ENCODE measurements at regions not wholly inside any gene's neighbourhood (a gene's known extent, or its start where the extent isn't known, plus 50 kb on each side); places are given as distances from the start of the nearest gene placed in this dataset.
A peak's percentile ranks its signal among the peaks of the same experiment; 100 is the strongest.
"Not testable (repeated sequence)": the region's sequence is repeated elsewhere in the genome, so short reads cannot be mapped to it uniquely, and the experiment has no call there.

DNA sequence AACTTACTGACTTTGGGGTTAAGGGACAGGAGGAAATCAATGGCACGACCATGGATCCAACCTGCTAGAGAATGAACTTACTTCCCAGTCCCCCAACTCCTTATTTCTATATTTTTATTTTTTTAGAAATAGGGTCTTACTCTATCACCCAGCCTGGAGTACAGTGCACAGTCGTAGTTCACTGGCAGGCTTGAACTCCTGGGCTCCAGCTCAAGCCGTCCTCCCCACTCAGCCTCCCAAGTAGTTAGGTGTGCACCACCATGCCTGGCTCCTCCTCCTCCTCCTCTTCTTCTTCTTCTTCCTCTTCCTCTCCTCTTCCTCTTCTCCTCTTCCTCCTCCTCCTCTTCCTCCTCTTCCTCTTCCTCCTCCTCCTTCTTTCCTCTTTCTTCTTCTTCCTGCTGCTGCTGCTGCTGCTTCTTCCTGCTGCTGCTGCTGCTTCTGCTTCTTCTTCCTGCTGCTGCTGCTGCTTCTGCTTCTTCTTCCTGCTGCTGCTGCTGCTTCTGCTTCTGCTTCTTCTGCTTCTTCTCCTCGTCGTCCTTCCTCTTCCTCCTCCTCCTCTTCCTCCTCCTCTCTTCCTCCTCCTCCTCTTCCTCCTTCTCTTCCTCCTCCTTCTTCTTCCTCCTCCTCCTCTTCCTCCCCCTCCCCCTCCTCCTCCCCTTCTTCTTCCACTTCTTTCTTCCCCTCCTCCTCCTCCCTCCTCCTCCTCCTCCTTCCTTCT, 390.1 kb upstream of the RGS6 start:
- no peak for DNase-seq

DNA sequence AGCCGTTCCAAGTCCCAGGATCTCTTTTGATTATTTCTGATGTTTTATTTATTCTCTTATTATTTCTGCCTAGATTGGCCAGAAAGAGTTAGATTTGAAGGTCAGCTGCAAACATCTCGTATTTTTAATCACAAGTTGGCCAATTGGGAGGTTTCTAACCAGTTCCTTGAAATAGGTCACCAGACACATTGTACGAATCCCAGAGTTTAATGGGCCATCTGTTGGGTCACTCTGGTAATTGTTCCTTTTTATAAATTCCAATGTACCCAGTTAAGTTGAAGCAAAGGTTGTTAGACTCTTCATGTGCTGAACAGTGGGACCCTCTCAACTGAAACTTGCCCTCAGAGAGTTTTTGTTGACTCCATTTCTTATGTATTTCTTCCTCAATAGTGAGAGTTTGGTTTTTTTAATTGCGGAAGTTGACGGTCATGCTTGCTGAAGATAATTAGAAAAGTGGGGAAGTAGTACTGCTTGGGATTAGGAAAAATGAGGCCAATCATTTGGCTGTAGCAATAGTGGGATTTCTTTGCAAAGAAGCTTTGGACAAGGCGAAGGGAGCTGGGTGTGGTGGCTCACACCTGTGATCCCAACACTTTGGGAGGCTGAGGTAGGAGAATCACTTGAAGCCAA, 382.7 kb upstream of the RGS6 start:
- DNase-seq: no peak

DNA sequence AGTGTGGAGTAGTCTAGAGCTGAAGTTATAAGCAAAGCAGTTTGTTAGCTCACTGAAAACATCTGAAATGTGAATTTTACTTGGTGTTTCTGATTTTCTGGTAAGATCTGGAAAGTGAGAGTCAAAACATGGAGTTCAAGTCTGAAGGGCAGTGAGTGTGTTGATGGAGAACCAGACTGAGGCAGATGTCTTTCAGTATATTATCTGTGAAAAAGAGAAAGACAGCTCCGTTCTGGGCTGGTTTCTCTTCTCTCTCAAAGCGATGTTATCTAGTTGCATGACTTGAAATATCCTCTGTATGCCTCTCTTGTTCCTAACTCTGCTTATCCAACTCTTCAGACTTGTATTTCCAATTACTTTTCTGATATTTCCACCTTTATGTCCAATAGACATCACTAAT, 381.9 kb upstream of the RGS6 start:
- DNase-seq: no peak

DNA sequence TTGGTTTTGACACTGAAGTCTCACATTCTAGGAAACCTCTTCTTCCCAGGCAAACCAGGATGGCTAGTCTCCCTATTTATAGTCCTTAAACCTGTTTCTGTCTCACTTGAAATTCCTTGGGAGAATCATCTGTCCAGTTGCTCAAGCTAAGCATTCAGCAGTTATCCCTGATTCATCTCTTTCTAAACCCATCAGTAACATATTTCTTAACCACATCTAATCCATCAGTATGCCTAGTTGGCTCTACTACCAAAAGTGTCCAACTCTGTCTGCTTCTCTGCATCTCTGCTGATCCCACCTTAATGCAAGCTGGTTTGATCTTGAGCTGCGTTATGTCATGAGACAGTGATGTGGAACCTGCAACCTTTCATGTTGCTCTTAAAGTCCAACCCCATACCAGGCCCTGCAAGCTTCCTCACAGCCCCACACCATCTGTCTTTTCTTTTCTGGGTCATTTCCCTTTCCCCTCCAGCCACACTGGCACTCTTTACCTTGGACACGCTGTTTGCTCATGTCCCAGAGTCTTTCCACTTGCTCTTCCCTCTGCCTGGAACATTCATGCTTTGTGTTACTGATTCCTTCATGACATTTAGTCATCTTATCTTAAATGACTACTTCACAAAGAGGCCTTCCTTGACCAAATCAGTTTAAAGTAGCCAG, 380.8 kb upstream of the RGS6 start:
- peak; percentile 45 for DNase-seq

DNA sequence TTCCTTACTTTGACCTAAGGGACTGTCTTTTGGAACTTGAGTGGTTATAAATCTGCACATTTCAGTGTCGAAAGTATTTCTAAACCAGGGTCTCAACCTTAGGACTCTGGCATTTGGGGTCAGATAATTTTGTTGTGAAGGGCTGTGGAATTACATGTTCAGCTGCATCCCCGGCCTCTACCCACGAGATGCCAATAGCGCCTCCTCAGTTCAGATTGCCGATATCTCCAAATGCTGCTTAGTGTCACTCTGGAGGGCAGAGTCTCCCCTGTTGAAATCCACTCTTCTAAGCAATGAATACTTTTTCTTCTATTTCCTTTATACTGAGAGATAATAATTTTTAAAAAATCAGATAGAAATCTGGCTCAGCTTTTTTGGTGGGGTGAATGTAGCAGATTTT, 379.4 kb upstream of the RGS6 start:
- DNase-seq: no peak

DNA sequence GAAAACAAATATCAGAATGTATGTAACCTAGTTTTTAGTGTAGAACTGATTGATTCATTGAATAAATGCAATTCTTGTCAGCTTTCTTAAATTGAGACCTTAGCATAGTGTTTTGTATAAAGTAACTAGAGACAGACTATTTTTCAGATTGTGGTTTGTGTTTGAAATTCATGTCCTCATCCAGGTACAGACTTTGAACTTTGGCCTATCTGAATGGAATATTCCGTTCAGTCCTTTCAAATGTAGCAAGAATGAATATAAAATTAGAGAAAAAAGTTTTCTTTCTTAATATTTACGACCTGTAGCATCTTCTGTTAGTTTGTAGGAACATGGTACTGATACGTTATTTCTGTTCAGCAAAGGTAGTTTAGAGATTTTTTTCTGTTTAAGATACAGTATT, 378.4 kb upstream of the RGS6 start:
- no peak for DNase-seq

DNA sequence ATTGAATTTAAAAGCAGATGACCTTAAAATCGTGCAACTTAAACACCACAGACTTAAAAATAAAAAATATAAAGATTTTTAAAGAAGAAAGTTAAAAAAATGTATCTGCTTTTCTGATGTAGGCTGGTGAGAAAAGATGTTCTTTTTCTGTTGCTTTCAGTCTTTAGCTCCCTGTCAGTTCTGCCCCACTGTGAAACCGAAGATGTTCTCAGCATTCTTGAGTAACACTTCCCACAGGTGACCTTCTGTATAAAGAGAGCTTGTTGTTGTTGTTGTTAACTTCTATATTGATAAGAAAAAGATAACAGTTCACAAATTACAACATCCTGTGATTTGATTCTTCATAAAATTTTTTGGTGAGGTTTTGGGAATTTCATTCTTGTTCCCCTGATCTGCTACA, 377.9 kb upstream of the RGS6 start:
- no peak for DNase-seq

DNA sequence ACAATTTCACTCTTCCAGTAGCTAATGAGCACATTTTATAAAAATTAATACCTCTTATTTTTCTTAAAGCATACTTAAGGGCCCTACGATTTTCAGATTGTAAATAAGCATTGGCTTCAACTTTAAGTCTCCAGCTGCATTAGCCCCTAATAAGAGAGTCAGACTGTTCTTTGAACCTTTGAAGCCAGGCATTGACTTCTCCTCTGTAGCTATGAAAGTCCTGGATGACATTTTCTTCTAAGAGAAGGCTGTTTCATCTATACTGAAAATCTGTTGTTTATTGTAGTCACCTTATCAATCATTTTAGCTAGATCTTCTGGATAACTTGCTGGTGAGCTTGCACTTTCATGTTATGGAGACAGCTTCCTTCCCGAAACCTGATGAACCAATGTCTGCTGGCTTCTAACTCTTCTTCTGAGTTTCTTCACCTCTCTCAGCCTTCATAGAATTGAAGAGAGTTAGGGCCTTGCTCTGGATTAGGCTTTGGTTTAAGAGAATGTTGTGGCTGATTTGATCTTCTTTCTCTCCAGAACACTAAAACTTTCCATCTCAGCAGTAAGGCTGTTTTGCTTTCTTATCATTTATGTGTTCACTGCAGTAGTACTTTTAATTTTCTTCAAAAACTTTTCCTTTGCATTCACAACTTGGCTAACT, 377.1 kb upstream of the RGS6 start:
- DNase-seq: no peak

DNA sequence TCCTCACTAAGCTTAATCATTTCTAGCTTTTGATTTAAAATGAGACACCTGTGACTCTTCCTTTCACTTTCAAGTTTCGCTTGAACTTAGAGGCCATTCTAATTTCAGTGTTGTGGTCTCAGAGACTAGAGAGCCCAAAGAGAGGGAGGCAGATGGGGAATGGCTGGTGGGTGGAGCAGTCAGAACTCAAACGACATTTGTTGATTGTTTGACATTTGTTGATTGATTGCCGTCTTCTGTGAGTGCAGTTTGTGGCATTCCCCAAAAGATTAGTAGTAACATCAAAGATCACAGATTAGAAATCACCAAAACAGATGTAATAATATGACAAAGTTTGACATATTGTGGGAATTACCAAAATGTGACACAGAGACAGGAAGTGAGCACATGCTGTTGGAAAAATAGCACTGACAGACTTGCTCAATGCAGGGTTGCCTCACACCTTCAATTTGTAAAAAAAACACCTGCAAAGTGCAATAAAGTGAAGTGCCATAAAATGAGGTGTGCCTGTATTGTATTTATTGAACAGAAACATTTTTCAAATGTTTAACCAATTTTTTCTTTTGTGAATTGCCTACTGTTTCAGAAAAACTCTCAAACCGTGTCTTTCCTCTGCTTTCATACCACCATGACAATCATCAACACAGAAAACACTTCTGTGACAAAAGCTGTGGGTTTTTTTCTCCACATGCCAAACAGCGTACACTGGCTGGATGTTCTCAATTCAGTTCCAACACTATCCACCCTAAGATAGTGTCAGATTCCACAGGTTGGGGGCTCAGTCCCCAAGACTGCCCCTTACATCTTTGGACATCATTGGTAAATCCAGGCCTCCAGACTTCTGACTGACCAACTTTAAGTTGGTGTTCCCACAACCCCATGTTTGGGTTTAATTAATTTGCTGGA, 376.3 kb upstream of the RGS6 start:
- no peak for DNase-seq

DNA sequence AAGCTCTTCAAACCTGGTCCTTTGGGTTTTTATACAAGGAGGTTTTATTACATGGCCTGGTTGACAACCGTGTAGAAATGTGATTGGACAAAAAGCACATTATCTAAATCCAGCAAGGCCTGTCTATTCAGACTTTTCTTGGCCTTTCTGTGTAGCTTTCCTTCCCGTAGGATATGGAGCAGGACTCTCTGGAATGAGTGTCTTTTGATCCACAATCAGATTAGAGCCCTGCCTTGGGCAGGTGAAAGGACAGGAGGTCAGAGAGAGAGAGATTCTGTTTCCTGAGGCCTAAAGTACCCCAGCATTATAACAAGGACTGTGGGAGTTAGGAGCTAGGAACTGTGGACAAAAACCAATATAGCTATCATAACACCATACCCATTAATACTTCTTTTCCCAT, 375.5 kb upstream of the RGS6 start:
- DNase-seq: no peak

DNA sequence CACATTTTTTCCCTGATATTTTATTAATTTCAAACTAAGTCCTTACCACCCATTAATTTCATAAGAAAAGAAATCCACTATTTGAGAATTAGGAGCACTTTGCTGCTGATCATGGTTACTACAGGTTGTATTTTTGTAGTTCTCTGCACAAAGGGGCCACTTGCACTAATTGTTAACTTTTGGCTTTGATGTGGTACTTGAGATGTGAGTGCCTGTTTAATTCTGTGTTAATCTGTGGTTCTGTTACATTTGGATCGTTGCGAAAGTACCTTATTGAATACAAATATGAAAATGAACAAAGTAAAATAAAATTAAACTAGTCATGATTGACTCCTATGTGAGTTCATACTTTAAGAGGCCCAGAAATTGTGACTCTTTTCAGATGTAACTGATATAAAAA, 374.9 kb upstream of the RGS6 start:
- no peak for DNase-seq

DNA sequence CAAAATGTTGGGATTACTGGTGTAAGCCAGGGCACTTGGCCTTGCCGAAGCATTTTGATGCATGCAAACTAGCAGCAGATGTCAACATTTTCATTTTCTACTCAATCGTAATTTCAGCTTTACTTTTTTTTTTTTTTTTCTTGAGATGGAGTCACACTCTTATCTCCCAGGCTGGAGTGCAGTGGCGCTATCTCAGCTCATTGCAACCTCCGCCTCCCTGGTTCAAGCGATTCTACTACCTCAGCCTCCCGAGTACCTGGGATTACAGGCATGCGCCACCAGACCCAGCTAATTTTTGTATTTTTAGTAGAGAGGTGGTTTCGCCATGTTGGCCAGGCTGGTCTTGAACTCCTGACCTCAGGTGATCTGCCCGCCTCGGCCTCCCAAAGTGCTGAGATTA, 373.3 kb upstream of the RGS6 start:
- not testable (repeated sequence) for DNase-seq

DNA sequence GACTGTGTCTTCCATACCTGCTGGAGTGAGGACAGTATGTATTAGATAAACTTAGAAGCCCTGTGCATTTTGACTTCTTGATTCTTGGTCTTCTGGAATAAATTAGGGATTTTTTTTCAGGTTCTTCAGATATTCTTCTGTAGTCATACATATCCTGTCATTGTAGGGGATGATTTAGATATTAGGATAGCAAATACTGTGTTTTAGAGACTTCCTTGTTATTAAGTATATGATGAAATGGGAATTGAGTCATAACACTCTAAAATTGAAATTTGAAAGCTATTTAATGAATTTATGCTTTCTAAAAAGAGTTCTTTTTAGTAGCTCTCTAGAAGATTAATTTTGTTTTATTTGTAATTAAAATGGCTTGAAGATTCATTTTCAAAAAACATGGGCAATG, 371.5 kb upstream of the RGS6 start:
- no peak for DNase-seq

DNA sequence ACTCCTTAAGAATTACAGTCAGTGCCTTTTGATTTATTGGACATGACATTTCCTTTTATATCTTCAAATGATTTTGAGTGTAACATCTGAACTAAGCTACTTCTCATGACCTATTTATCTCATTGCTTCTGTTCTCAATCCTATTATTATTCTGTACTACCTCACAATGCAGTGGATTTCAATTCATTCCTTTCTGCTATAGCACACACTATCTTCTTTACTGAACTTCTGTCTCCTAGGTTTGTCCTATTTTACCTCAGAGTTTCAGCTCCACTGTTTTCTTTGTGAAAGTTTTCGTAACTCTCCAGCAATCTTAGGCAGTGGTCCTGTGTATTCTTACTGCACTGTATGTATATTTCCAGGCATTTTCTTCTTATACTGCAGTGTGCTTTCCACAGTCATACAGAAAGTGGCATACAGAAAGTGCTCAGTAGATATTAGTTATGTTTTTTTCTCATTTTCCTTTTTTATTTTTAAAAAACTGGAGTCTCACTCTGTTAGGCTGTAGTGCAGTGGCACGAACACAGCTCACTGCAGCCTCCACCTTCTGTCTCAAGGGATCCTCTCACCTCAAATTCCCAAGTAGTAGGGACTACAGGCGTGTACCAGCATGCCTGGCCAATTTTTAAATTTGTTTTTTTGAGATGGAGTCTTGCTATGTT, 368.6 kb upstream of the RGS6 start:
- DNase-seq: no peak

DNA sequence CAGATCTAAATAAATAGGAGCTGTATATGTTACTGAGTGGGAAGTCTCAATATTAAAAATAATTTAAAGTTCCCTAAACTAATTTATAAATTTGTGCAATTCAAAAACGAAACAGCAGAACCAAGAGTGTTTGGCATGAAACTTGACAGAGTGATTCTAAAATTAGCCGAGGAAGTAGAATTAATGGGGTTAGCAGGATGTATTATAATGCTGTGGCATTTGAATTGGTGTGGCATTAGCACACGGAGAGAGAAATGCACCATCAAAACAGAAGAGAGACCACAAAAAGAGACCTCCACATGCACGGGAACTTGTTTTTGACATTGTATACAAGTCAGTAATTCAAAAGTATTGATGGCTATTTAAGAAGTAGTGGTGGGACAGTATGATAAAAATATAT, 366.0 kb upstream of the RGS6 start:
- DNase-seq: no peak

DNA sequence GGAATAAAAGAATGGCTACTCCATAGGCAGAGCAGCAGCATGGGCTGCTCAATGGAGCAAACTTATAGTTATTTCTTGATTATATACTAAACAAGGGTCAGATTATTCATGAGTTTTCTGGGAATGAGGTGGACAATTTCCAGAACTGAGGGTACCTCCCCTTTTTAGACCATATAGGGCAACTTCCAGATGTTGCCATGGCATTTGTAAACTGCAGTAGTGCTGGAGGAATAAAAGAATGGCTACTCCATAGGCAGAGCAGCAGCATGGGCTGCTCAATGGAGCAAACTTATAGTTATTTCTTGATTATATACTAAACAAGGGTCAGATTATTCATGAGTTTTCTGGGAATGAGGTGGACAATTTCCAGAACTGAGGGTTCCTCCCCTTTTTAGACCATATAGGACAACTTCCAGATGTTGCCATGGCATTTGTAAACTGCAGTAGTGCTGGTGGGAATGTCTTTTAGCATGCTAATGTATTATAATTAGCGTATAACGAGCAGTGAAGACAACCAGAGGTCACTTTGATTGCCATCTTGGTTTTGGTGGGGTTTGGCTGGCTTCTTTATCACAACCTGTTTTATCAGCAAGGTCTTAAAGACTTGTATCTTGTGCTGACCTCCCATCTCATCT, 364.6 kb upstream of the RGS6 start:
- not testable (repeated sequence) for DNase-seq

DNA sequence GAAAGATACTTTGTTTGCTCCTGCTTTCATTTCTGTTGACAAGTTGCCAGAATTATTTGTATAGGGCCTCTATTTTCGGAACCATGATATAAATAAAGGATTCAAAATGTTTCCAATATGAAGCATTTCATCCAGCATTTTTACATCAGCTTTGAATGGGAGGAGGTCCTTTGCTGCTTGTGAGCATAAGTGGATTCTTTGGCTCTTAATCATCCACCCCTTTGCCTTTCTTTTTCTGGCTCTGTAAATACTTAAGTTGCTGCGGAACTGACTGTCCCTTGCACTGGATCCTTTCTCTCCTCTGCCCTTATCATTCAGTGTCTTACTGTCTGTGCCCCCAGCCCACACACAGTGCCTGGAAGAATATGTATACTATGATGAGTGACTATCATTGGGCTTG, 357.3 kb upstream of the RGS6 start:
- DNase-seq: peak; percentile 23

DNA sequence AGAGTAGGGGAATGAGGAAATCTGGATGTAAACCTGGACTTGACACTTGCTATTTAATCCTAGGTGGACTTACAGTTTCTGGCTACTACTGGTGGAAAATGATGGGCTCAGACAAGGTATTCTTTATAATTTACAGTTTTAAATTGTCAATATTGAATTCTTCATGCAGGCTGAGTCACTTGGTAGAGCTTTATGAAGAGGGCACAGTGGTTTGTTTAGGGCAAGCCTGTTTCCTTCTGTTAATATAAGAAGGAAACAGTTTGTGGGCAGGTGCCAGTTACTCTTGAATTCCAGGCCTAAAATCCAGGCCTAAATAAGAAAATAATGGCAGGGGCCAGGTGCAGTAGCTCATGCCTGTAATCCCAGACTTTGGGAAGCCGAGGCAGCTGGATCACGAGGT, 355.8 kb upstream of the RGS6 start:
- DNase-seq: no peak

DNA sequence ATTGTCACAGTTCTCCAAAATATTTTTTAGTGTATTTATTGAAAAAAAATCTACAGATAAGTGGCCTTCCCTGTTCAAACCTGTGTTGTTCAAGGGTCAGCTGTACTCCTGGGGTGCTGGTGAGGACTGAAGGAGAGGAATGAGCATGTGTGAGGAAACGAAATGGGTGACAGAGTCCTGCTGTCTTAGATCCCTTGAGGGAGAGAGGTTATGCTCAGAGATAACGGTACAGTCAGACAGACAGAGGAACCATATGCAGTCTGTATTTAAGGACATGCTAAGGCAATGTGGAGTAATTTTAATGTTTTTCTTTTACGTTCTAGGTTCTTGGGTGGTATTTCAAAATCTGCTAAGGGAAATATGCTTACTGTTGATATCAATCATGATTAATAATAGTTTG, 352.9 kb upstream of the RGS6 start:
- DNase-seq: peak; percentile 37

DNA sequence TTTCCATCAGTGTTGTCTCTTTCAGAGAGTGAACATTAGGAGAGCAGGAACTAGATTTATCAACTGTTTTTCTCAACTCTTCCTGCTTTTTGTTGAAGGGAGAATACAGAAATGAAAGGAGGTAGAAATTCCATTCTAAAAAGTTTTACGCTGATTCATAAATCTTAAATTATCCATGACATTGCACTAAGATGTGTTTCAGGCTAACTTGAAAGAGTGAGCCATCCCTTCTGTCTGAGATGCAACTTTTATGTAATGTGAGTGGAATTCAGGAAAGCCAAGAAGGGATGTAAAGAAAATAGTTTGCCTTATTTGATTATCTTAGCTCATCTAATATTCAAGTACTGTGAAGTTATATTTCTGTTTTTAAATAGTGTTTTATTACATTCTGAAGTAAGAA, 349.5 kb upstream of the RGS6 start:
- DNase-seq: no peak

DNA sequence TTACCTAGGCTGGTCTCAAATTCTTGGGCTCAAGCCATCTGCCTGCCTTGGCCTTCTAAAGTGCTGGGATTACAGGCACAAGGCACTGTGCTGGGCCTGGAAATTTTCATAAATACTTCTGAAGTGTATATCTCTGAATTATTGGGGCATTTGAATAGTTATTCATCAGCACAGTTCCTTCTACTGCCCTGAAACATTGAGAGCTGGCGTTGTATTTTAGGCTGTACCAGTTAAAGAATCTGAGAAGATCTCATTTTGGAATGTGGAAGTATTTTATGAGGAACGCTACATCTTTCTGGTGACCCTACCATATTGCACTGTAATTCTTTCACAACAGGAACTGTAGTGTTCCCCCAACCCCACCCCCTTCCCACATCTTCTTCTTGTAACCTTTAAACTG, 349.0 kb upstream of the RGS6 start:
- DNase-seq: peak; percentile 38

DNA sequence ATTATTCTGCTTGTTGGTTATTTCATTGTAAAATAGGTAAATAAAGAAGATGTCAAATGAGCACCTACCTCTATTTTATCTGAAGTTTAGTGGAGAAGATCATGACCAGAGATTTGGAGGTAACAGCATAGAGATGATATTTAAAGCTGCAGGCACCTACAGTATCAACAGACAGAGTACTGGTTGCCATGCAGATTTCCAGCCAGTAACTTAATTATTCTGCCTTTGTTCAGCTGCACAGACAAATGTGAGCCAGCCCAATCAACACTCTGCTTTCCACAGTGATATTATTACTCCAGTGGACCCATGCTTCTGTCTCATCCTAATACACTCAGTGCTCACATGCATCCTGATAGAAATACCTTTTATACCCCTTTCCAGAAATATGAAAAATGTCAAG, 348.5 kb upstream of the RGS6 start:
- DNase-seq: no peak

Measured in NCI-H82 (cell line).